ENCODE measurements at regions not wholly inside any gene's neighbourhood (a gene's known extent, or its start where the extent isn't known, plus 50 kb on each side); places are given as distances from the start of the nearest gene placed in this dataset.
"Not testable (repeated sequence)": the region's sequence is repeated elsewhere in the genome, so short reads cannot be mapped to it uniquely, and the experiment has no call there.

DNA sequence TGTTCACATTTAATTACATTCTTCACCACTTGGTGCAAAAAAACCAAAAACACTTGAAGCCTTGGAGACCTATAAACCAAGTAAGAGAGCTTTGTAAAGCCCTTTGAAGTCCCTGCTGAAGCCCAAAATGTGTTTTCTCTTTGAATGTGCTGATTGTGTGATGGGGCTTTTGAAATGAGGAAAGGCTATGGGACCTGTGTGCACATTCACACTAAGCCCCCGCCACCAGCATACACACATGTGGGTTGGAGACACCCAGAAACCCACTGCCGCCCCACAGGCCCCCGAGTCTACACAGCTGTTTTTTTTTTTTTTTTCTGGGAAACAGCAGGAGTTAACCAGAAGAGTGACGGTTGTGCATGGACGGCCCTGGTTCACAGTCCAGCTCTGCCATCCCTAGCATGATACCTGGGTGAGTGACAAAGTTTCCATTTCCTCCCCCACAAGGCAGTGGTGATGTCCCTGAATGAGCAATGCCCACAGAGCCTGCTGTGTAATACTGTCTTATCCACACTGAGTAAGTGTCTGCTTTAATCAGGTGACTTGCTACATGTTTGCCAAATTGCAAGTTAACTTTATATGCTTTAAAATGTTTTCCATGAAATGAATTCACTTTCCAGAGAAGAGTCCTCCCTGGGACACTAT, 154.6 kb upstream of the GDF10 start:
- no peak for DNase-seq

- DNase-seq = no peak
These were observed 153.4 kb upstream of the GDF10 start for GRCh38 chr10:47146572-47146971.

GRCh38 chr10:47147186-47147585, 152.8 kb upstream of the GDF10 start:
- no peak for DNase-seq

DNA sequence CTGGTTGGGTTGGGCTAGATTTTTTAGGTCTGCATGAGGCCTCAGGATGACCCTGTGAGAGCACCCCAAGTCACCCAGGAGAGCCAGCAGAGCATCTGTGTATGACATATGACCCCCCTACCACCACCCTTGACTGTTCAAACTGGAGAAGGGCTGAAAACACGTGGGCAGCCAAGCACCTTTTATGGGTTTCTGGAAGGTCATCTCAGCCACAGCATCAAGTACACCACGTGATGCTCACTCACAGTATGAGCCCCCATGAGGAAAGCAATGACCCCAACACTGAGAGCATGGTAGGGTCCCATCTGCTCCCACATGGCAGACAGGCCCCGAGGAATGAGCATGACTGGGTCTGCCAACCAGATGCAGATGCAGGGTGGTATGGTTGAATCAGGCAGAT, 149.4 kb upstream of the GDF10 start:
- no peak for DNase-seq

- no peak for DNase-seq
These were observed 148.1 kb upstream of the GDF10 start for GRCh38 chr10:47151920-47152319.

GRCh38 chr10:47152861-47153349, 147.1 kb upstream of the GDF10 start:
- DNase-seq = no peak

GRCh38 chr10:47154762-47155161, 145.2 kb upstream of the GDF10 start:
- no peak for DNase-seq

DNA sequence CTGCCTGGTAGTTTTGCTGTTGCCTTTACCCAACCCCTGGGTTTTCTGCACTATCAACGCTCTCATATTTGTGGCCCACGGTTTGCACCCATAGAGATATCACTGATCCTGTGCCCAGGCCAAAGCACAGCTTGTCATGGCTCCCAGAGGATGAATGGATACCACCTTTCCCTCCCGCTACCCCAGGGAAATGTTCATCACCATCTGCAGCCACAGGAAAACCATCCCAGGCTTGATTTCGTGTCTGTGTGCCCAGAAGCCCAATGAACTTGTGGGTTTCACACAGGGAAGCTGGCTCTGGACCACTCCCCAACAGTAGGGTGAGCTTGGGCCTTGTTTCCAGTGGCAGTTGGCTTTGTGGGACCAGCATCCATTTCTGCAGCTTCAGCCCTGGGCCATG, 143.1 kb upstream of the GDF10 start:
- no peak for DNase-seq

DNA sequence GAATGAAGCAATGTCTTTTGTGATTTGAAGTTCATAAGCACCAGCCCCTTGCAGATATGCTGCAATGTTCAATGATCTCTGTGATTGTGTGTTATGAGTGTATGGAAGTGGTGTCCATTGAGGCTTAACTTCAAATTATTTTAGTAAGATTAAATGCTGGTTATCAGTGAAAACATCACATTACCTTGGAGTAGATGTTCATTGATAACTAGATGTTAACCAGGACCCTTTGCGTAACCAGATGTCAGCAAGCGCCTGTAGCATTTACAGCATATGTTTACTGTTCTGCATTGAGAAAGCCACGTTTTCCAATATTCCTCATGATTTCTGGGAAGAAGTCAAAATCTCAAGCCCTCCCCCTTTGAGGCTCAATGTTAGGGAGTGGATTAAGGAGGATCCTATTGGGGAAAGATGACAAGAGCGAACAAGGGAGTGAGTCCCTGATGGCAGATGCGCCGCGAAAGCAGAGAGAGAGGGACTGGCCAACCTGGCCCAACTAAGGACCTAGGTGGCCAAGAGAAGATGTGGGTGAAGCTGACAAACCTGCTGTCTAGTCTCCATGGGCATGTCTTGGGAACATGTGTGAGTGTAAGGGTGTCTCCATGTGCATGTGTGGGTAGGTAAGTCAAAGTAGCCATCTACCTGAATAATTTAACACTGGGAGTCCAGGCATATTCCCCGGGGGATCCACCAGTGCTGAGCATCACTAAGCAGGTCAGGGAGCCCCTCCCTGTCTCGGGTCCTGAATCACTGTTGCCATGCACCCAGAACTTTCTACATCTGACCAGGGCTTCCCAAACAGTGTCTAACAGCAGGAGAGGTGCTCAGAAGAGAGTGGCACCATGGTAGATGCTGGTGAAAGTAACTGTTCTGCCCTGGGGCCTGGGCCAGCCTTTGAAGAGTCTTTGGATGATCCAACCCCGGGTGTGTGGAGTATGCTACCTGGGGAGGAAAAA, 141.6 kb upstream of the GDF10 start:
- no peak for DNase-seq

DNA sequence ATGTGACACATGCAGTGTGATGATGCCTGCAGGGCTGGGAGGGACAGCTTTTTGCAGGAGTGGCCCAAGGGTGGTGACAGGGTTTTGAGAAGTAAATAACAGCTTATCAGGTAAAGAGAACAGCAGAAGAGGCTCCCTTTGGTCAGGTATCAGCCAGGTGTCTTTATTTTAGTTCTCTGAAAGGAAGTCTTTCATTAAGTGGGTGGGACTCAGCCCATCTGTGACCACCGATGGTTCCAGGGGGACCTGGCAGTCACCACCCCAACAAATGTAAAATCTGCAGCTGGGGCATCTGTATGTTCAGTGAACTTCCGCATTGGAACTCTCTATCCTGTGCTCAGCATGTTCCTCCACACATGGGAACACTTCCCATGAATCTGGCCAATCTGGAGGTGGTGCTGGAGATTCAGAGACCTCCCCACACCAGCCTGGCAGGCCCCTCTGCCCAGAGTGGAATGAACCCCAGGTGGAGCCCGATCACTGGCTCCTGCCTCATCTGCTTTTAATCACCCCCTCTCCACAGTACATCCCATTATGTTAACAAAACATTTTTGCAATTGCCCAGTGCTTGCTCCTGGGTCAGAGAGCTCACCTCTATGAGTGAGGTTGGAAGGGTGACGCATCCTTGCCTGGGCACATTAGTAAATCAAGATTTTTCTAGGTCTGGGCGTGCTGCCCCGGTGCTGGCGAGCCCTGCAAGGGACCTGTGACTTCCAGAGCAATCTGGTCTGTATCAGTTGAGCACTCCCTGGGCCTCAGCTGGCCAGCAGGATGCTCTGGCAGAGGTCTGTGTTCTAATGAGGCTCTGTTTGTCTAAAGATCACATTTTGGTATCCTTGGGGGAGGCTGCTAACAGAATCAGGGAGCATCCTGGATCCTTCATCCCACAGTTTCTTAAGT, 140.4 kb upstream of the GDF10 start:
- no peak for DNase-seq

- no peak for DNase-seq
These were observed 139.6 kb upstream of the GDF10 start for GRCh38 chr10:47160261-47160908.

DNA sequence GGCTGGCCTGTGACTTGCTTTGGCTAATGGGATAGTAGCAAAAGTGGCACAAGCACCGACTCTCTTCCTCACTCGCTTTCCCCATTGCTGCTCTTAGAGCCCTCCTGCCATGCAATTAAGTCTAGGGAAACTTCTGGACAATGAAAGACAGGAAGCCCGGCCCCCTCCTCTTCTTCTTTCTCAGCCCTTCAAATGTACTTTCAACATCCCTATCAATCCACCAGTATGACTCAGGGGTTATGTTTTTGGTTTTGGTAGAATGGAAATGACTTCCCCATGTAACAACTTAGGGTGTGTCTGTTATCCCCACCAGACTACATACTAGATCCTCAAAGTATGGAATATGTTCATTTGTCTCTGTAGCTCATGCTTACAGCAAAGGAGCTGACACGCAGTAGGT, 139.0 kb upstream of the GDF10 start:
- DNase-seq = no peak

DNA sequence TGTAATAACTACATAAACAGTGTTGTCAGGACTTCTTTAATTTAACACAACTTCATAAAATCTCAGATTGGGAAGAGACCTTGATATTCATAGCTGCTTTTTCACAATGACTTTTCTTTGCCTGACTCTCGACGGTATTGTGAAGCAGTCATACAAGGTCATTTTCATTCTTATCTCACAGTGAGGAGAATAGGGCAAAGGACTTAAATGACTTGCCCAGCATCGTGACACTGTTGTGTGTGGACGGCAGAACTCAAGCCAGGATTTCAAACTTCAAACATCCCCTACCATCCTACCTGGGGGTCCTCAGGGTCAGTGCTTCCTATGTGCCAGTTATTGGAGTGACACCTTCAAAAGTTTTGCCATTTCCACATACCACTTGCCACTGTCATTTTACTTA, 138.5 kb upstream of the GDF10 start:
- DNase-seq = no peak

DNA sequence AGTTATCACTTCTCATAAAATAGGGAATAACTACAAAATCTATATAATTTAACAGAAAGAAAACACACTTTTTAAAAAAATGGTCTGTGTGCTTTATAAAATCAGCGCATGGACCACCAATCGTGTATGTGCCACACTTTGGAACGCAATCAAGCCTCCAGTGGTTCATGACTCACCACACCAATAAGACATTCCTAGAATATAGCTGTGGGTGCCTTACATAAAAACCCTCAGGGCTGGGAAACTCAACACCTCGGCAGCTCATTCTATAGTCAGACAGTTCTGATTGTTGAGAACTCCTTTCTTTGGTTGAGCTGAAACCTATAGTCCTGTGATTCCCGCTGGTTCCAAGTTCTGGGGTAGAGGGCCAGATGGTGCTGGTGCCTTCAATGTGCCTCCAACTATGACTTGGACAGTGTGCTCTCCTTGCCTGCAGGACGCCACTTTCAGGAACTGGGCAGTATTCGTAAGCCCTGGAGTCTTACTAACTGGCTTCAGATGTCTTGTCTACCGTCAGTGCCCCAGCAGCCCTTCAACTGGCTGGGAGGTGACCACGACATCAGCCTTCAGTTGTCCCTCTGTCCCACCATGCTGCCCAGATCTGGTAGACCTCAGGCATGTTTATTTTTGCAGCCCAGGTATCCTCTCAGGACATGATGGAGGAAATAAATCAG, 135.7 kb upstream of the GDF10 start:
- DNase-seq = no peak

DNA sequence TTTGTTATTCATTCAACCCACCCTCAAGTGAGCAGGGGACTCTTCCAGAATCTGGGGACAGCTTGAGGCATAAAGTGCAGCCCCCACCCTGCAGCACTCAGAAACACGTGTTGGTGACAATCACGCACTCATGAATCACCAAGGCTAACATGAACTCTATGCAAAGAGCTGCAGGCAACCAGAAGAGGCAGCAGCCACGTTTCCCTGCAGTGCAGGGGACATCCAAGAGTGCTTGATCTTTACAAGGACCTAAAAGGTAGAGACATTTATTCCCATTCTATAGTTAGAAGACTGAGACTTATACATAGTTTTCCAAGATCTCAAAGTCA, 135.2 kb upstream of the GDF10 start:
- DNase-seq = no peak

DNA sequence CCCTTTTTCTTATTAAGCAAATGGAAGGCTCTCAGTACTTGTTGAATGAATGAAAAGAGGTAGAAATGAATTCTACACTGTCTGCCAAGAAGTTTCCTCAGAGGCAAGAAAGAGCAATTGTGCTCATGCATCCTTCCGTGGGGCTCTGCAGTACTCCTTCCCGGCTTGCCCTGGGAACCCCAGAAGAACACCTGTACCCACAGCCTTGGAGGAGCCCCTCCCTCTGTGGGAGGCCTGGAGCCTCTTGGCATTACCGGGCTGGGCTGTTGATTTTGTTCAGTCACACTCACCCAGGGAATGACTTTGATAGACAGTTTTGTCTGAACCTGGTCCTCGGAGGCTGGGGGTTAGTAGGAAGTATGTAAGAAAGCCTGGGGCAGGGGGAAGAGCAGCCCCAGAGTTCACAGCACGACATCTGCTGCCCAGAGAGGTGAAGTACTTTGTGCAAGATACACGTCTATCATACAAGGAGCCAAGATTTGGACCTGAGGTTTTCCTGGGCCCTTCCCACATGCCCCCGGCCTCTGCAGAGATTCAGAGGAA, 134.8 kb upstream of the GDF10 start:
- DNase-seq = no peak

DNA sequence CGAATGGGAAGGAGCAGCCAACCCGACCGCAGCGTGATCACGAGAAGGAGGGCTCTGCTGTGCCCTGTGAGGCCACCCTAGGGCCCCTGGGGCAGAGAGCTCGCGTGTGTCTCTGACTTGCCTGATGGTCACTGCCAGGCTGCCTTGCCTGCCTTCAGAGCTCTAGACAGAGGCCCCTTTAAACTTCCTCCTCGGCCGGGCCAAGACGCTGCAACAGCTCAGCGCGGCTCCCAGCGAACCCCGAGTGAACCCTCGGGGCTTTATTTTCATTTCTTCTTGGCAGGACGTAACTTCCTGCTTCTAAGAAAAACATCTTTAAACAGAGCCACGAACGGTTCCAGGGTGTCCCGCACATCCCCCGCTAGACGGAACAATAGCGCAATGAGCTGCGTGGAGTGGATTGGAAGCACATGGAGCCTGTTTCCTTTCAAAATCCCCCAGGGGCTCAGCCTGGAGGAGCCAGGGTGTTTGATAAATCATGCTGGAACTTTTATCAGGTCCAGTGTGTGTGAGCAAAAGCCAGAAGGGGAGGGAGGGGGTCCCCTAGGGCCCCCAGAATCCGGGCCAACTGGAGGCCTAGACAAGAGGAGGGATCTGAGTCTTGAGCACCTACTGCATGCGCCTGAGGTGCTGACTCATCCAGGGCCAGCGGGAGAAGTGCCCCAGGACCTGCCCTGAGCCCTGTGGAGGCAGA, 134.1 kb upstream of the GDF10 start:
- peak; percentile 53 for DNase-seq

- DNase-seq = no peak
These were observed 133.6 kb upstream of the GDF10 start for GRCh38 chr10:47166405-47166777.

GRCh38 chr10:47166808-47167581, 133.0 kb upstream of the GDF10 start:
- DNase-seq = not testable (repeated sequence)

DNA sequence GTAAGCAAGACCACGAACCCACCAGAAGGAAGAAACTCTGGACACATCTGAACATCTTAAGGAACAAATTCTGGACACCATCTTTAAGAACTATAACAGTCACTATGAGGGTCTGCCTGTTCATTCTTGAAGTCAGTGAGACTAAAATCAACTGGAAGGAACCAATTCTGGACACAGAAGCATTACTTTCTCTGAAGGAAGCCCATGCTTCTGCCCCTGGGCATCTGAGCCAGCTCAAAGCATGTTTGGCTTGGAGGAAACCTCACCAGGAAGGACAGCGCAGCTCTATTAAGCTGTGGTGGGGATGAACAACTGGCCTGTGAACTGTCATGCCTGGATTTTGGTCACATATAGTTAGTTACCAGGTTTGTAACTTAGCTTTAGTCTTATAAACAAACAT, 132.4 kb upstream of the GDF10 start:
- no peak for DNase-seq

DNA sequence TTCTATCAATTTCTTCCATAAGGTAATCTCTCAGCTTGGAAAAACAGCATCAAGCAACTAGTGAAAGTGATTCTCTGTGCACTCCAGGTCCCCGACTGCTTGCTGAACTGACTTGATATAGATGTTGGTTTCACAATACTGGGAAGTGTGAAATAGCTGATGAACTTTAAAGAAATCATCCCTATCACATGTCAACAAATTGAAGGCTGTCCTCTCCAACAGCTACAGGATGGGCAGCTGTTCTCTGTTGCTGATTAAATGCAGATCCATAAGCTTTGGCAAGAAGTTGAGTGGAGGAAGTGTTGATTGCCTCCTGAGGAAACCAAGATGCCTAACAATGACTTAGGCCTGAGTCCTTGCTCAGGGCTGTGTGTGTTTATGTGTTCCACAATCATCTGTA, 130.4 kb upstream of the GDF10 start:
- DNase-seq = no peak
